HG03139 (cell line): ENCODE measurements at regions not wholly inside any gene's neighbourhood (a gene's known extent, or its start where the extent isn't known, plus 50 kb on each side); places are given as distances from the start of the nearest gene placed in this dataset.

Experiments
- ATAC-seq: cut with Tn5 transposase; IDR thresholded peaks from one replicate; pipeline ENCODE4 v1.9.1; 2021; ENCODE audit not compliant: unreplicated experiment

DNA sequence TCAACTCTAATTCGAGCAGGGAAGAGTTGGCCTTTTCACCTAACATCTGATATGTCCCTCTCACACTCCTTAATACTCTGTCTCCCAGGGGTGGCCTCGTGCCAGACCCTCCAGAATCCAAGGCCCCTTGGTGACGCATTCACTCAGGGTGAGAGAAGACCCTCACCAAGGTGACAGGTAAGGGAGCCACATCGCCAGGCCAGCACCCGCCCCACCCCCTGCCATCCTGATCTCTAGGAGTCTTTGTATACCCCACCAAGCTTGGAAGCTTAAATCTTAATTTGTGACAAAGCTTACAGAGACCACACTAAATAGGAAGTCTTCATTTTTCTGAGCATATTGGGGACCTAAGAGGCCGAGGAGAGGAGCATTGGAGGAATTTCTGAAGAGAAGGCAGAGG lies 286.1 kb downstream of the IRF8 start:
- ATAC-seq: no peak

DNA sequence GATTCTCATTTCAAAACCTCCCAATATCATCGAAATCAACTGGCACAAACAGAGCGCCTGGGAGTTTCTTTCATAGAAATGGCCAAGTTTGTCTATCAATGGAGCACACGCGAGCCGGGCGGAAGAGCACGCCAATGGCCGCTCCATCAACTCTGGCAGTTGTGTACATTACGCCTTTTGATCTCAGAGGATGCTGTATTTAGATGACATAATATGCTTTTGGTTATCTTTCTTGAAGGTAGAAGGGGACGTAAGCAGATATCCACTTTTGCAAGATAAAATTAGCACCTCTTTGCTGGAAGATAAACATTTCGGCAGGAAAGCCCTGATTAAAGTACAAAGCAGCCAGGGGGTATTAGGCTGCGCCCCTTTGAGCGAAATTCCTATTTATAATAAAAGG lies 287.4 kb downstream of the IRF8 start:
- ATAC-seq: no peak

DNA sequence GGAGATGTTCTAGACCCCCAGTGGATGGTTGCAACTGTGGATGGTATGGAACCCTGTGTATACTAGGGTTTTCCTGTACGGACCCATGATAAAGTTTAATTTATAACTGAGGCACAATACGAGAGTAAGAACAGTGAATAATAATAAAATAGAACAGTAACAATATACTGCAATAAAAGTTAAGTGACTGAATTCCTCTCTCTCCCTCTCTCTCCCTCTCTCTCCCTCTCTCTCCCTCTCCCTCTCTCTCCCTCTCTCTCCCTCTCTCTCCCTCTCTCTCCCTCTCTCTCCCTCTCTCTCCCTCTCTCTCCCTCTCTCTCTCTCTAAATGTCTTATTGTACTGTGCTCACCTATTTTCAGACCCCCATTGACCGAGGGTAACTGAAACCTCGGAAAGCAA lies 291.0 kb downstream of the IRF8 start:
- no peak for ATAC-seq

DNA sequence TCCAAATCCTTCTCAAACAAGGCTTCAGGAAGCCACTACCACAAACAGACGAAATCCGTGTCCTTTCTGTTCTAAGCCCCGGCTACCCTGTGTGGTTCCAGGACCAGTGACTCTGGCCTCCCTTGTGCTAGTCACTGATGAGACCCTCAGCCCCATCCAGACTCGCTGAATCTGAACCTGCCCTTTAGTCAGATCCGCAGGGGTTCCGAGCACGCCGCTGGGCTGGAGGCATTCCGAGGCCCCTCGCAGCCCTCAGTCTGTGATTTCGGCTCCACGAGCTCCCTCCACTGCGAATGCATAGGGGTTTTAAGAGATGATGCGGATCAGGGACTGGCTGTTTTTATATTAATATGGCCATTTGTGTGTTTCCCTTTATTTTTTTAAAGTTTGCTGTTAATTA lies 292.7 kb downstream of the IRF8 start:
- no peak for ATAC-seq

DNA sequence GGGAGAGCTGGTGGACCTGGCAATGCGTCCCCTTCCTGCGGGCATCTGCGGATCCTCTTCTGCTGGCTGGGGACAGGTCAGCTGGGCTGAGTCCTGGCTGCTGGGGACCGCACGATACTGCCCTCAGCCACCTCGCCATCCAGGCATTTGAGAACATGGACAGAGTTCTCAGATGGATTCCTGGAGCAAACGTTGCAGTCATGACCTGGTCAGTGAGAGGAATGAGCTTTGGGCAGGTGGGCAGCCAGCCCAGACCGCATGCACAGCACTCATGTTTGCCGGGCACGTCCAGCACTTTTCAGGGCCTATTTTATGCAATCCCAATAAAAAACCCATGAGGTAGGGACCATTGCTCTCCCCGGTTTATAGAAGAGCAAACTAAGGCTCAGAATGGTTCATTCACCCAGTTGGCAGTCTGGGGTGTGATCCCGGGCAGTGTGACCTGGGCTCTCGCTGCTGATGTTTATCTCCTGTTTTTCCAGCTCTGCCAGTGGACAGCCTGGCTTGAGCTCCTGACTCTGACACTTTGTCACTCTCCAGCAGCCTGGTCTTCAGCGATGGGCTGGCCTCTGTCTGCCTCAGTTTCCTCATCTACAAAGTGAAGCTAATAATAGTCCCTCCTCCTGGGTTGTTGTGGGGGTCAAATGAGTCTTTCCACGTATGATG lies 294.7 kb downstream of the IRF8 start:
- no peak for ATAC-seq

DNA sequence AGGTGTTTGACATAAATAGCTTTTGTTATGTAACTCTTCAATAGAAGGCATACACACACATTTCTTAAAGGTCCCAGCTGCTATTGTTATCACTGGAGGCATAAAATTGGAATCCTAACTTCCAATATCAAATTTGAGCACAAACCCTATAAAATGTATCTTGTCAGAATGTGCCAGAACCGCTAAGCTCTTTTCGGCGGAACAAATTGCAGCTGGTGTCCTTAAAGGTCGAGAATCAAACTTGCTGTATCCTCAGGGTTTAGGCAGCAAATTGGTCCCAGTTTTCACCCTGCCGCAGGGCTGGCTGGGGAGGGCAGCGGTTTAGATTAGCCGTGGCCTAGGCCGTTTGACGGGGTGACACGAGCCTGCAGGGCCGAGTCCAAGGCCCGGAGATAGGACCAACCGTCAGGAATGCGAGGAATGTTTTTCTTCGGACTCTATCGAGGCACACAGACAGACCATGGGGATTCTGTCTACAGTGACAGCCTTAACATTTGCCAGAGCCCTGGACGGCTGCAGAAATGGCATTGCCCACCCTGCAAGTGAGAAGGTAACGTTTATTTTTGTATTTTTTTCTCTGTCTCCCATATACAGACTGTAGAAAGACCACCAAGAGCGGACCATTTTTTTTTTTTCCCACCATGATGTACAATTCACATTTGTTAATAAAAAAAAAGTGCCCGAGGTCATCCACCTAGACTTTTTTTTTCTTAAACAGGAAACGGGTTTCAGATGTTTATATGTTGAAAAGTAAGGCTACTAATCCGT lies 297.1 kb downstream of the IRF8 start:
- ATAC-seq: no peak

DNA sequence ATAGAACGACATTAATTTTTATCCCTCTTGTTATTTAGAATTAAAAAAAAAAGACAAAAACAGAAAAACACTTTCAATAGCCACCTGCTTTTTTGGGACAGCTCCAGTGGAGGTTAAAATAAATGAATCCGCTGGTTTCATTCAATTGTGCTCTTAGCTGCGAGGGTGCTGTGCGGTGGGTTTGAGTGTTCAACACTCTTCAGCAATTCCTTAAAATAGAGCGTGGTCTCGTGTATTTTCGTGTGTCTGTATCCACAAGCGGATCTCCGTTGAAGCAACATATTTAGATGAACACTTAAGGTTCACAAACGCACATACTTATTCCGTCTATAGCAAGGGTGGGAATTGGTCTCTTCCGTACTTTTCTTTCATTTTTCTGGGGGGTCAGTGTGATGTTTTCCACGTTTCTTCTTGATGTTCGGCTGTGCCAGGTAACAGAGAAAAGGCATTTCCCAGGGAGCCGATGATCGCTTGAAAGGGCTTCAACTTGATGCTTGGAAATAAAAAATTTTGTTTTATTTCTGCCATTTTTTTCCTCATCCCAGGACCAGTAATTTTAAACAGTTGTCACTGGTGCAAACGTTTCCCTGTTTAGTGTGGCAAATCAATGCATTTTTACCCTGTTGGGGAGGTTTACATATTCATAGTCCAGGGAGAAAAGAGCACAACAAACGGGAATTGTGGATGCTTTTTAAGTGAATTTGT lies 297.9 kb downstream of the IRF8 start:
- ATAC-seq: no peak

DNA sequence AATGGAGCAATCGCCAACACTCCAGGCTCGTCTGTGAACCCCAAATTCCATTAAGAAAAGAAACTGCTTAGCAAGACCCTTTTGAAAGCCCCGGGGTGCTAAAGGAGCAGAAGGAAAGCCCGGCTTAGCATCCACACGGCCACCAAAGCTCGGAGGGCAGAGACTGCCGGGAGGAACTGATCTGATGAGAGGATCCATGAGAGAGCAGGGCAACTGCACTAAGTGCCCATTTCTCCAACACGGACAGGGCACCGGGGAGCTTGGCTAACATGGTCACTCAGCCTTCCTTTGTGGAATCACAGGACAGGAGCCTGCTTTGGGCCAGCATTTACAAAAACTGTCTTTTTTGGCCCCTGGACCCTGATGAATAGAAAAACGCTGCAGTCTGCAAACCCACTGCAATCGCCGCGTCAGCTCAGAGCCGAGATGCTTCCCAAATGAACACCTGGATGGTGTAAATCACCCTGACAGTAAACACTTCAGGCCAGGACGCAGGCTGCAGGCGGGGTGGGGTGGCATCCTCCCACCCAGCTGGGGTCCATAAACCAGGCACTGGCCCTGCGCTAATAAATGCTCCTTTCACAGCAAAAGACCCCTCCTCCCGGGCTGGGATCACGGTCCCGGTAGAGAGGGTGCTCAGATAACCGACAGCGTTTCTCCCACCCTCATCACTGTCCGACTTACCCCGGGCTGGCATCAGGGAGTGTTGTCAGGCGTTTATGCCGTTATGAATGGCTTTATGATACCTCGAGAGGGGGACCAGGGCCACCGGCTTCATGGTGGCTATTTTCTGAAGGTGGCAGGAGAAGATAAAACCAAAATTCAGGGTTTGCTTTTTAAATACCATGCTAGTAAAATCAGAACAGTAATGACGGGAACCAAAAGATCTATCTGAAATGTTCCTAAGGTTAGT lies 299.5 kb downstream of the IRF8 start:
- ATAC-seq: no peak

DNA sequence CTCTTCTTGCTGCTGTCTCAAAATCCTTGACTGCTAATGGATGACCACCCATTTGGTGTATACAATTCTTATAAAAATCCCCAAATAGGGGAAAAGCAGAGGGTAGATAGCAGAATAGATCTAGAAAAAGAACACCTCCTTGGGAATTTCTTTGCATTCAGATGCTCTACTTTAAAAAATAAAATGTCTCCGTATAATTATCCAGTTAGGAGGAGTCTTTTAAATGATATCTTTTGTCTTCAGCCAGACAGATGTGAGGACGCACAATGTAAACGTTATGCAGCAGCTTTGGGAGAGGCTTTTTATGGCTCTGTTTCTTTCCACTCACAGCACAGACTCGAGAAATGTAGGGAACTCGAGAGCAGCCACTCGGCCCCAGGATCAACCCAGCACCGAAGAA lies 300.2 kb downstream of the IRF8 start:
- no peak for ATAC-seq

DNA sequence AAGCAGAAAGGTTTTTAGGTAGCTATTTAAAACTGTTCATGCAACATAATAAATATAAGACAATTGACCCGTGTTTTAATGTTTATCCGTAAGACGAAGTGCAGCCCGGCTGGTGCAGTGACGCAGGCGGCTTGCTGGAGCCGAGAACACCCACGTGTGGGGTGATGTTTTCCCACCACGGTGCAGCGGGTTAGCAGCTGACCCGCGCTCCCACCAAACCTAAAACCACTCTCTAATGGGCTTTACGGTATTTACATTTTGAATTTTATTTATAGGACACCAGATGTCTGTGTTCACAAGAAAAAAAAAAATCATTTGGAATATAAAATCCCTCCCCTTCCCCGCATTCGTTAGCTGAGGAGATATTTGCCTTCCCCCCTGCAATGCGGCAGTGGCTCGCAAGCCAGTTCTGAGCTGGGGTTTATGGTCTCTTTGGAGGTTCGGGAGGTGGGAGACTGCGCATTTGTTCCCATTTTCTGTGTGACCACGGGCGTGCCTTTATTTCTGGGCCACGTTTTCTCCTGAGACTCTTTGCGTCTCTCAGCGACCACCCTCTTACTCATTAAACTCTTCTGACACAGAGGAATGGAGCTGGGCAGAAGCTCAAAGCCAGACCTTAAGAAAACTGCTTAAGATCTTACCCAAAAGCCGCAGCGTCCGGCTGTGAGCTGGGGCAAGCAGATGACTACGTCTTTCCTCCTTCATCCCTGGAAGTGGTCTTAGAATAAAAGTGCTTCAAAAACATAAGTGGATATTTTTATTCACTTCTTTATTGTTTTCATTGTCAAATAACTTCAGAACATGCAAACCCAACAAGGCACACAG lies 301.1 kb downstream of the IRF8 start:
- no peak for ATAC-seq

DNA sequence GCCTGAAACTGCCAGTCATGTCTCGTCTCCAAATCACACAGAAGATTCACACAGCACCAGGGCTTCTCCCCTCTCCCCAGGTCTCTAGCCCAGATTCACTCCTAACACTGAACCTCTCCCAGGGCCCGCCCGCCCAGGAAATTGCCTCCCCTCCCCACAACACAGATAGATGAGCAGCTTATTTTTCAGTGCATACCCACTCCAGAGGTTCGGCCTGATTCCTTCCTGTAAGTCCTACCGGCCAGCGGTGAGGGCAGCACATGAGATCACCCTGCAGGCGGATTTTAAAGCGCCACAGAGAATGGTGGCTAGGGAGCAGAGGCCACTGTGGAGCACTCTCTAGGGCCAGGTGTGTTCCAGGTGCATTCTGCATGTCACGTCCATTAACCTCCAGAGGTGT lies 301.8 kb downstream of the IRF8 start:
- no peak for ATAC-seq

DNA sequence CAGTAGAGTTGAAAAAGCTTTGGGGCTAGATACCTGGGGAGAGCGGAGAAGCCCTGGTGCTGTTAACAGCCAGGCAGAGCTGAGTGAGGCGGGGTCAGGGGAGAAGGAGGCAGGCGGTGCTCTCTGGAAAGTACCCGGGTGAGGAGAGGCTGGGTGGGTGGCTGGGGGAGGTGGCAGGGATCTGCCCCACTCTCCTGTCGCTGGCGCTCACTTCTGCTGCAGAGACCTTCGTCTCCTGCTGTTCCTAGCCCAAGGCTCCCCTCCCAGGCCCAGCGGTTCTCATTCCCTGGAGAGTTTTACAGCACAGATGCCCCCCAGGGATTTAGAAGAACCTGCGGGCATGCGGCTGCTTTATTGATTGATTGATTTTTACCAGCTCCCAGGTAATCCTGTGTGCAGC lies 302.8 kb downstream of the IRF8 start:
- ATAC-seq: no peak

DNA sequence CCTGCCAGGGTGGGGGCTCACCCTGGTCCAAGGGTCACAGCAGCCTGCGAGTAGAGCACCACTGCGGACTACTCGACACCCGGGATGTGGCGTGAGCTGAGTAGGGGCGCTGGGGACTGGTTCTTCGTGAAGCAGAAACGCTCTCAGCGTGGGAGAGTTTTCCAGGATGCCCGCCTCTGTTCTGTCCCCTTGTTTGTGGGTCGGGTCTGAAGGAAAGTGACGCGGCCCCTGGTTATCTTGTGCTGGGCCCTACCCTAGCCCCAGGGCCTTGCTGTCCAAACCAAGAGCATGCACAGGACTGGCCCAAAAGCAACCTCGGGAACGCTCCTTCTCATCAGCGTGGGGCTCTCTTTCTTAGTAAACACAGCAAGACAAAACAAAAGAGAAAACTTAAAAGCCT lies 303.3 kb downstream of the IRF8 start:
- no peak for ATAC-seq

DNA sequence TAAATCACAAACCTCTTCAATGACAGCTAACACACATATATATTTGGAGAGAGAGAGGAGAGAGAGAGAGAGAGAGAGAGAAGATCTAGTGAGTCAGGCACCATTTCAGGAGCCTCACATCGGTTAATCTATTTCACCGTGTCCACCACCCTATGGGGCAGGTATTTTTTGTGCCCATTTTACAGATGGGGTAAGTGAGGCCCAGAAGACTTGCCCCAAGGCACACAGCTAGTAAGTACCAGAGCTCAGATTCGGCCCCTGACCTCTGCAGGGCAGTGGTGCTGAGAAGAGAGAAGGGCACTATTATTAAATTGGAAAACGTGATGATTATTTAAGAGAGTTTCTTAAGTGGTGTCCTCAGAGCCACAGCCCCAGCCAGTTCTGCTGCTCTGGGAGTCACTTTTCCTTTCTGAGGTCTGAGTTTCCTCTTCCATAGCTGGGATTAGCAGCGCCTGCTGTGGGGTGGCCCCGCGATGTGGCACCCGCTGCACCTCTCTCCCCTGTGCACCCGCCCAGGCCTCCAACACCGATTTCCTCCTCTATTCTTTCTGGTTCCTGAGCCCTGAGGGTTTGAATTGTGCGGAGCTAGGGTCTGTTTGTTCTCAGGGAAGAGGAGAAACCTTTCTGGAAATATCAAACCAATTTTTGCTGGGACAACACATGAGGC lies 303.9 kb downstream of the IRF8 start:
- ATAC-seq: no peak

DNA sequence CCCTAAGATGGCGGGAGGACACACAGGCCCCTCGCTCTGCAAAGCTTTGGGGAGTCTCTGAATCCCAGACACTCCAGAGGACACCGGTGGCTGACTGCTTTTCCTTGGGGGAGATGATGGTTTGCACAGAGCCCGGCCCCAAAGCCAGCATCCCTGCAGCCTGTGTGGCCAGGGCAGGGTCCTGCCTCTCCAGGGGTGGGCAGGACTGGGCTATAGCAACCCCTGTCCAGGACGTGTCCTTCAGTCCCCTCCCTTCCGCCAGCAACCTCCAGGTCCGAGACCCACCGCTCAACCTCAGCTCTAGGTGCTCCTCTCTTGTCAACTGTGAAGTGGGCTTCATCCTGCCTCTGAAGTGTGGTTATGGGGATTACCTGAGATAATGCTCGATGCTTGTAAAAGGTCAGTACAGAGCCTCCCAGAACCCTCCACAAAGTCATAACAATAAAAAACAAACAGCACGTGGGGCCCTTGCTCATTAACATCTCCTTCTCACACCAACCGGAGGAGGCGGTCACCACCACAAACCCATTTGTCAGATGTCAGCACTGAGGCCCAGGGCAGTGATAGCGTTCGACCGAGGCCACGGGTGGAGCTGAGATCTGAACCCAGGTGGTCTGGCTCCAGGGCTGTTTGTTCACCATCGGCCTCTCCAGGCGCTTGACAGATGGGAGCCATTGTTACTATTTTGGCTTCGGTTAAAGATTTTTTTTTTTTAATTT lies 304.8 kb downstream of the IRF8 start:
- no peak for ATAC-seq

DNA sequence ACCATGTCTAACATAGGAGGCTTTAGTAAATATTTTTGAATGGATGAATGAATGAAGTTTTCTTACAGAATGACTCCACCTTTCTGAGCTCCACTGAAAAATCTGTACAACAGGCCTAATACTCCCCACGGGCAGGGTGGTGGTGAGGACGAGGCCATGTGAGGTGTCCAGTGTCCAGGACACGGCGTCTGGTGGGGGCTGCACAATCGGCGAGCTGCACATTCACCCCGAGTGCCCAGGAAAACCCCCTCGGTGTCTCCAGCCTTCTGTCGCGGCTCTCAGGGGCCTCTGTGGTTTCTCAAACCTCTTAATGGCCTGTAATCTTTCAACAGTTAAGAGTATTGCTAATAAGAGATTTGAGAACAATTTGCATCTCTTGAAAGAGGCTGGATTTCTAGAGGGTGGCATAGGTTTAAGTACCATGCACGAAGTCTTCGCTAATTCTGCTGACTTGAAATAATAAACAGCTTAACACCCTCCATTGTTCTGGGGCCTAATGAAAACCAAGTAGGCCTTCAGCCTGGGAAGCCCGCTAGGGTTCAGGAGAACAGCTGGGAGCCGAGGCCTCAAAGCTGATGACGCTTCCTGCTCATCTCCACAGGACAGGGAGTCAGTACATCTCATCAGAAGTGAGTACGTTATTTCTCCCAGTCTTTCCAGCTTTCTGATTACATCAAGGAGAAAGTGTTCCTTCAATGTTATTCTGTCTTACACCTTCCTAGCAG lies 304.6 kb upstream of the FOXF1 start:
- no peak for ATAC-seq

DNA sequence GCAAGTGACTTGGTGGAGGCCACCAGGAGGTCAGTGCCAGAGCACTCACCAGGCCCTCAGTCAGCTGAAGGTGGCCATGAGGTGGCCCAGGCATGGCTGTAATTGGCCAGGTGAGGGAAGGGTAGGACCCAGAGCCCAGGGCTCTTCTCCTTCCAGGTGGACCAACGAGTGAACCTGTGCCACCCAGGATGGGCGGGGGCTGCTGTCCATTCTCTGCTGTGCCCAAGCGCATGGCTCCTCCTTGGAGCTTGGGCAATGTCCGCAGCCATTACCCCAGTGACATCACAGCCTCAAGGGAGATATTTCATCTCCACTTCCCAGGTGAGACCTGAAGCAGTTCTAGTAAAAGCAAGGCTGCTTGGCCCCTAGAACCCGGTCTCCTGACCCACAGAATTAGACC lies 303.0 kb upstream of the FOXF1 start:
- no peak for ATAC-seq

DNA sequence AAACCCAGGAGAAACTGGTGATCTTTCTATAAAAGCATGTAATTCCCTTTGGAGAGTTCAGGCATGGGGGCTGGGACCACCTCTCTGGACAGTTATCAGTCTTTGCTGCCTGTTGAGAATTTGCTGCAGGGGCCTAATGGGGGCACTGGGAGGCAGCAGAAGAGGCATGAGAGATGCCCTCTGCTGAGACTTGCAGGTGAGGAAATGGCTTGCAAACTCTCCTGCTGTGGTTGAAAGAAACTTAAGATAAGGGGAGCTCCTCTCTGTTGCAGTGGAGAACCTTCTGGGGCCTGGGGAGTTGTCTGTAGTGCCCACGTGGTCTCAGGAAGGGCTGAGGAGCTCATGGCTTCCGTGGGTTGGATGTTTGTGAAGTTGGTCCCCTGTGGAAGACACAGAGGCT lies 301.1 kb upstream of the FOXF1 start:
- no peak for ATAC-seq
